H1 (cell line): ENCODE measurements at regions not wholly inside any gene's neighbourhood (a gene's known extent, or its start where the extent isn't known, plus 50 kb on each side); places are given as distances from the start of the nearest gene placed in this dataset.

Source experiments
- GTF2F1 ChIP-seq: IDR thresholded peaks from 2 replicates; pipeline ENCODE4 v1.6.1; 2012; ENCODE audit warnings: low read depth, low read length, improper control_type of control experiment, borderline replicate concordance
- JUN ChIP-seq: IDR thresholded peaks from 2 replicates; pipeline ENCODE4 v1.6.1; 2011; ENCODE audit warnings: low read depth, mild to moderate bottlenecking, improper control_type of control experiment, low read length
- TF ChIP-seq, protein P1 (sequence below): IDR thresholded peaks from 2 replicates; pipeline ENCODE4 v1.6.1; 2011; ENCODE audit warnings: low read depth, mild to moderate bottlenecking, low read length; ENCODE audit not compliant: insufficient read depth

DNA sequence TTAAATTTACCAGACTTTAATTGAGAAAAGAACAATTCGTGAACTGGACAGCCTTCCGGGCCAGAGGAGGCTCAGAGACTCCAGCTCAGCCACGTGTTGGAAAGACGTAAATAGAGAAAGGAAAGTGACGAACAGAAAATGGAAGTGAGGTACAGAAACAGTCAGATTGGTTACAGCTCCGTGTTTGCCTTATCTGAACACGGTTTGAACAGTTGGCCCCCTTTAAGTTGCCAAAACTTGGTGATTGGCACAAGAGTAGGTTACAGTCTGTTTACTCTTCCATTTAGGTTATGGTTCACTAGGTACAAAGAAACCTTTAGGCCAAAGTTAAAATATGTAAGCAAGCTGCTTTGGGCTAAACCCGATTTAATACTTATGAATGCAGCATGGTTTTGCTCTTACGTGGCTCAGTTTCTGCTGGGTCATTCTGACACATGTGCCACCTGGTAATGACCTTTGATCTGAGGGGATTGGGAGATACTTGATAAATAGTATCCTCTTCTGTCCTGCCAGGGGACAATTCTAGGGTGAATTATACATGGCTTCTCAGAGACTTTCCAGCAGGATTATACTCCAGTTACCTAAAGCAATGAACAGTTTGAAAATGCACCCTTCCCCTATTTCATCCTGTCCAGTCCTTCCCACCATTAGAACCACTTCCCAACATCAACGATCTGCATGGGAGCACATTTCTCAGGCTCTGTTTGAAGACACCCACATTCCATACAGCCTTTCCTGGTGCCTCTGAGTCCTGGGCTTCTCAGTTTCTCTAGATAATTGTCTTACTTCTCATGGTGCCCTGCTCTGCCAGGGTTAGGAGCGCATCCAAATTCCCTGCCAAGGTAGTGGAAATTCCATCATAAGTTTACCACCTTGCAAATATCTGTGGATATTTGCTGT, 65.1 kb upstream of the TGIF1 start (continued):
- TF ChIP-seq GTF2F1 (no peak), JUN (no peak)
- TF ChIP-seq, protein P1, sequence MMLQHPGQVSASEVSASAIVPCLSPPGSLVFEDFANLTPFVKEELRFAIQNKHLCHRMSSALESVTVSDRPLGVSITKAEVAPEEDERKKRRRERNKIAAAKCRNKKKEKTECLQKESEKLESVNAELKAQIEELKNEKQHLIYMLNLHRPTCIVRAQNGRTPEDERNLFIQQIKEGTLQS: no peak
